ENCODE measurements at regions not wholly inside any gene's neighbourhood (a gene's known extent, or its start where the extent isn't known, plus 50 kb on each side); places are given as distances from the start of the nearest gene placed in this dataset.

DNA sequence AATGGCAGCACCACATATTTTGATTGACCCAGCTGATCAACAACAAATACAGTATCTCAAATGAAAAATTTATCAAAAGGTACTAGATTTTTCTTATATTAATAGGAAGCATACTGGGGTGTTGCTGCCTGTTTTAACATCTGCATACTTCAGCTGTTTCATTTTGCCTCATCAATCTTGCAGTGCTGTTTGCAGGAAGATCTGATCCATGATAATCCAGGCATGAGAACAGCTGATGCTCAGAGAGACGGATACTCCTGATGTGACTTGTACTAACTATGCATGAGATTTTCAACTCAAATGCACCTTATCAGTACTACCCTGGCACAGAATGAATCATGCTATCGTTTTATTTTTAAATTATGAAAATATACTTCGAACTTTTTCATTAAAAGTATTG is 2136.8 kb downstream of the PCDH9 start:
- in situ Hi-C loops (cut with MboI; ENCODE audit: low pct_unique_long_range_greater_than_20kb, low sequenced_read_pairs), result no loop called here
- no peak for DNase-seq

DNA sequence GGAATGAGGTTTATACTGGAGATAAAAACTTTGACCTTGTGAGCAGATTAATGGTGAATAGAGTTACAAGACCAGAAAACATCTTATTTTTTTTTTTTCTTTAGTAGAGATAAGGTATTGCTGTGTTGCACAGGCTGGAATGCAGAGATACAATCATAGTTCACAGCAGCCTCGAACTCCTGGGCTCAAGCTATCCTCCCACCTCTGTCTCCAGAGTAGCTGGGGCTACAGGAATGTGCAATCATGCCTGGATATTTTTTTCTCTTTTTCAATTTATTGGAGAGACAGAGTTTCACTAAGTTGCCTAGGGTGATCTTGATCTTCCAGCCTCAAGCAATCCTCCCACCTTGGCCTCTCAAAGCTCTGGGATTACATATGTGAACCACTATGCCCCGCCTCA is 2139.1 kb downstream of the PCDH9 start:
- no peak for DNase-seq
- in situ Hi-C loops (cut with MboI; ENCODE audit: low pct_unique_long_range_greater_than_20kb, low sequenced_read_pairs), result no loop called here

DNA sequence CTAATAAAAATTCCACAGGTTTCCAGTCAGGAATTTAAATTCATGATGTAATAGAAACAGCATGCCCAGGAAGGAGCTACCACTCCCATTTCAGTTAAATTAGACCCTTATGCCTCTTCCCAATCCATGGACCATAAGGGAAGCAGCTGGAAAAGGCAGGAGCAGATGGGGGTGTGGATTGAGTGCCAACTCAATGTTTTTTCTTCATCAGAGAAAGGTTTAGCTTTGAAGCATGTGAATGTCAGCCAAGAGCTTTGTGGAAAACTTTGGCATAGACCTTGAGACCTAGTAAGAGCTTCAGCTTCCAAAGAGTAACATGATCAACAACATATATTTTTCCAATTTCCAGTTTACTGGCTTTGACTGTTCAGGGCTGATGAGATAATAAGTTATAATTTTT is 2139.9 kb downstream of the PCDH9 start:
- in situ Hi-C loops (cut with MboI; ENCODE audit: low pct_unique_long_range_greater_than_20kb, low sequenced_read_pairs), result no loop called here
- DNase-seq, result no peak

DNA sequence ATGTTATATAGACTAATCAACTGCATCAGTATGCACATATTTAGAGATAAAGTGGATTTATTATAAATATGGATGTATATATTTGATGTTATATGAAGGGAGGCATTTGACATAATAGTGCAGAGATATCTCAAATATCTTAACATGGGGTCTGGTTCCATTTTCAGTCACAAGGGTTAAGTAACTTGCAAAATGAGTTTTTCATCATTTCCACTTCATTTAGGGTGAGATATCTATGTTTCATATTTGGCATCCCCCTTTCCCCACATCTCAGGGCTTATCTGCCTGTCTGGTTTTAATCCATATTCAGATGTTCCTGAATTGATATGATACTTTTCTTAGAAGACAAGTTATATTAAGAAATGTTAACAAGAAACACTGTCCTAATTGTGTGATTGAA is 2141.2 kb downstream of the PCDH9 start:
- no peak for DNase-seq
- in situ Hi-C loops (cut with MboI; ENCODE audit: low pct_unique_long_range_greater_than_20kb, low sequenced_read_pairs), result no loop called here

DNA sequence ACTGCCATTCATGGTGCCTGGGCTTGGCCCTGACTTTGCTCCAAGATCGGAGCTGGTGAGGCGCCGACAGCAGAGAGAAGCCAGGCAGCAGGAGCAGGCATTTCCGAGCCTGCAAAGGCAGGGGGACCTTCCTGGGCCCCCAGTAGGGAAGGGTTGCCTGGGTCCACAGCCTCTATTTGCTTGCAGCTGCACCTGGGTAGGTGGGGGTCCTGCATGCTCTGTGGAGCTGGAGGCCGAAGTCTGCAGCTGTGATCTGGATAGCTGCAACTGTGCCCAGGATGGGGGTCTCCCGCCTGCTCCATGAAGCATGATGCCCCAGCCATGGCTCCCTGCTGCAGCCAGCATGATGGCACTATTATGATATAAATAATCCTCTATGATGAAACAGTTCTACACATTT is 2144.2 kb downstream of the PCDH9 start:
- in situ Hi-C loops (cut with MboI; ENCODE audit: low pct_unique_long_range_greater_than_20kb, low sequenced_read_pairs), result no loop called here

DNA sequence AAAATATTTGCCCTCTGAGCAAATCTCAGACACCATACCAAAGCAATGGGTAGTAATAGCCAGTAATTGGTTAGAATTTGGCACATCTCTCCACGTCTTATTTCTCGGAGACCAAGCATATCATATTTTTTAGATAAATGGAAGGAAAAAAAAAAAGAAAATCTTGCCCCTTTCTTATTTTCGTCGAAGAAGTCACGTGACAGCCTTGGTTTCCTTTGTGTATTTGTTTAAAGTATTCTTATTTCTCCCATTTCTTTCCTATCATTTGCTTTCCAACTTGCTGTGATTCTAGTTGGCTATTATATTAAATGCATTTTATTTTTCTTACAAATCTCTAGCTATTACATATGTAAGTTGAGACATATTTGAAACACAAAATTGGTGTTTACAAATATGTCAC is 2155.9 kb downstream of the PCDH9 start:
- in situ Hi-C loops (cut with MboI; ENCODE audit: low pct_unique_long_range_greater_than_20kb, low sequenced_read_pairs), result no loop called here
- no peak for DNase-seq

More for the DNA sequence above, 2144.2 kb downstream of the PCDH9 start:
- DNase-seq, result no peak

DNA sequence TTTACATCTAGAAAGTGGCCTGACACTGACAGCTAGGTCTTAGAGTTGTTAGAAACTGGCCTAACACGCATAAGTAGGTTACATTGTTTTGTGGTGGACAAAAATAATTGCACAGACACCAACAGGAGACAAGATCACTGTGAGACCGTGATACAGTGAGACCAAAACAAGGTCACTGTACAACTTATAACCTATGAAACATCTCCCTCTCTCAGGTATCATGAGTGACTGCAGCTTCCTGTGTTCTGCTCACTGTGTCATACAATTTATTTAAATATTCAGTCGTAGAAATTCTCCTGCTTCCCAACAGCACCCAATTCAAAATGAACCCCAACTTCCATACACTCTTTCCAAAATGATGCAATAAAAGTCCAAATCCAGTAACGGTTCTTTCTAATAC is 2165.2 kb downstream of the PCDH9 start:
- in situ Hi-C loops (cut with MboI; ENCODE audit: low pct_unique_long_range_greater_than_20kb, low sequenced_read_pairs), result no loop called here
- no peak for DNase-seq

DNA sequence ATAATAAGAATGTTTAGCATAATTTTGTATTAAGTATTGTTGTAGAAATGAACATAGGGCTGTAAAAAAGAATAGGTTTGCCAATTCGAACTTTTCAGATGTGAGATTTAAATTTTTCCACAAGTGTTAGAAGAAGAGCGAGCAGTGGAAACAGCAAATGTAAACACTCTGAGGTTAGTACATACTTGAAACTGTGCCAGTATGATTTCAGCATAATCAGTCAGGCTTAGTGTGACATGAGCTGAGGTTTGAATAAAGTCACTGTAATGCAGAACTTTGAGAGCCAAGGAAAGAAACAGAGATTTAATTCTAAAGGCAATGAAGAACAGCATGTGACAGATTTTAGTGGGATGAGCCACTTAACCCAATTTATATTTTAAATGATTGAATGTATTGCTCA is 2166.4 kb downstream of the PCDH9 start:
- DNase-seq, result no peak
- in situ Hi-C loops (cut with MboI; ENCODE audit: low pct_unique_long_range_greater_than_20kb, low sequenced_read_pairs), result no loop called here

DNA sequence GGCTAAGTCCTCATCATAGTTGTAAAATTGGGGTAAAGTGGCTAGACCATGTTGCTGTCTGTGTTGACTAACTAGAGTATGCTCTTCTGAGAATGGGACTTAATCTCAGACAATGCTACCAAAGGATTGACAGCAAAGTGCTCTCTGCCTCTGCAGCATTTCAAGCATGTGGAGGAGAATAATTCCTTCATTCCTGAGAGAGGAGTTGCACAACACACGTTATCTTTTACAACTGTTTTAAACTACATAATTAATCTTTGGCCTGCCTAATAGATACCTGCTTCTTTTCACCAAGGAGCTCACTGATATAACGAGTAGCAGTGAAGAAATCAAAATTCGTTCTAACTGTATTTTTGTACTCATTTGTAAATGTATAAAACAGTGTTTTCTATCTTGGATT is 2172.2 kb downstream of the PCDH9 start:
- in situ Hi-C loops (cut with MboI; ENCODE audit: low pct_unique_long_range_greater_than_20kb, low sequenced_read_pairs), result no loop called here
- DNase-seq, result no peak

DNA sequence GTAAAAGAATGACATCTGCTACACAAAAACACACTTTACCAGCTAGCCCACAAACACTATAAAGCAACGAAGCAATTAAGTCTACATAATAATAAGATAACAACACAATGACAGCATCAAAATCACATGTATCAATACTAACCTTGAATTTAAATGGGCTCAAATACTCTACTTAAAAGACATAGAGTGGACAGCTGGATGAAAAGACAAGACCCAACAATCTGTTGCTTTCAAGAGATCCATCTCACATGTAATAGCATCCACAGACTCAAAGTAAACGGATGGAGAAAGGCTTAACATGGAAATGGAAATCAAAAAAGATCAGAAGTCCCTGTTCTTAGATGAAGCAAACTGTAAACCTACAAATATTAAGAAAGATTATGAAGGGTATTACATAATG is 2175.9 kb downstream of the PCDH9 start:
- in situ Hi-C loops (cut with MboI; ENCODE audit: low pct_unique_long_range_greater_than_20kb, low sequenced_read_pairs), result no loop called here
- no peak for DNase-seq

DNA sequence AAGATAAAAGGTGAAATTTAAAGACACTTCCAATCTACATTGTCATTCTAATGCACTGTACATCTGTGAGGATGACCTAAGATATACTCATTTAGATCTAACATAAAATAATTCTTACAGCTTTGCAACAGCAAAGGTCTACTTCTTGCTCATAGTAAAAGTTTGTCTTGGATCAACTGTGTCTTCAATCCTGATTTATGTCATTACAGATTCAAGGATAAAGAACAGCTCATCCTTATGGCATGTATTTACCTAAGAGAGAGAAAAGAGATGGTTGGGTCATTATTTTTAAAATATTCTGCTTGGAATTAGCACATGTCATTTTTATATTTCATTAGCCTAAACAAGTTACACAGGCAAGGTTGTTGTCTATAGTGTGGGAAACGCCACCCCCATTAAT is 2193.1 kb downstream of the PCDH9 start:
- in situ Hi-C loops (cut with MboI; ENCODE audit: low pct_unique_long_range_greater_than_20kb, low sequenced_read_pairs), result no loop called here
- DNase-seq, result no peak

DNA sequence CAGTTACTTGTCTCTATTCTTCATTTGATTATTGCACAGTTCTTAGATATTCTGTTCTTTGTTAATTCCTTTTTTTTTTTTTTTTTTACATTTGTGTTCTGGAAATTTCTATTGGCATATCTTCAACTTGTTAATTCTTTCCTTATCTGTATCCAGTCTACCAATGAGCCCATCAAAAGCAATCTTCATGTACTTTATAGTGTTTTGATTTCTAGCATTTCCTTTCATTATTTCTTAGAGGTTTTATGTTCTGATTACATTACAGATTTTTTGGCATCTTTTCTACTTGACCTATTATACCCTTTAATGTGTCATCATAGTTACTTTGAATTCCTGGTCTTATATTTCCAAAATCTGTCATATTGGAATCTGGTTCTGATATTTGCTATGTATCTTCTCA is 2194.8 kb downstream of the PCDH9 start:
- in situ Hi-C loops (cut with MboI; ENCODE audit: low pct_unique_long_range_greater_than_20kb, low sequenced_read_pairs), result no loop called here
- DNase-seq, result no peak

DNA sequence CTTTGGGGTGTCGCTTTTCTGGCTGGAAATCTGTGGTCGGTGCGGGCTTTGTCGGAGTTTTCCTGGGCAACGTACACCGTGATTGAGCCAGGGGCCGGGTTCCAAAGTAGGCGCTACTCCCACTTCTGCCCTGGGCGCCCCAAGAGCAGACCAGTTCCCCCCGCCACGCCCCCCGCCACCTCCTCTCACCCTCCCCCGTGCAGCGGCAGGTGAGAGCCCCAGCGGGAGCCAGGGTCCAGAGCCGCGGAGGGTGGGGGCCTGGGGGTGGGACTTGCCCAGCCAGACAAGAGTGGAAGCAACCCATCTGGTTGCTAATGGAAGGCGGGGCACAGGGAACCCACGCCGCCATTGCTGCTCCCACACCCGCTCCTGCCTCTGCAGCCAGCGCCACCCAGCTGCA is 2195.9 kb downstream of the PCDH9 start:
- in situ Hi-C loops (cut with MboI; ENCODE audit: low pct_unique_long_range_greater_than_20kb, low sequenced_read_pairs), result no loop called here
- DNase-seq, result no peak

DNA sequence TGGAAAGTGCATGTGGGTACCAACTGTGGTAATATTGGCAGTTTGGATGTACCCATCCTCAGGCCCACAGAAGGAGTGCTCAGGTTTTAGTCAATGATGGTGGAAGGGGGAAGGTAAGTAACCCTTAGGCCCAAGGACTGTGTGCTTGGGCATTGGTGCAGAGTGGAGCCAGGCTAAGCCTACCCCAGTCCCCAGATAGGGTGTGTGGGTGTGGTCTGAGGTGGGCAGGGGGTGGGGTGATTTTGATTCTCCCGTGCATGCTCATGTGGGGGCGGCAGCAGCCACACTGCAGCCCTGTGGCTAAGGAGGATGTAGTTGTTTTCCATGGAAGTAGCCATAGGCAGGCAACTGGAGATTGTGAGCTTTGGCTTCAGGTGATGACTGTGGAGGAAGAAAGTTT is 2197.3 kb downstream of the PCDH9 start:
- in situ Hi-C loops (cut with MboI; ENCODE audit: low pct_unique_long_range_greater_than_20kb, low sequenced_read_pairs), result no loop called here
- DNase-seq, result no peak

DNA sequence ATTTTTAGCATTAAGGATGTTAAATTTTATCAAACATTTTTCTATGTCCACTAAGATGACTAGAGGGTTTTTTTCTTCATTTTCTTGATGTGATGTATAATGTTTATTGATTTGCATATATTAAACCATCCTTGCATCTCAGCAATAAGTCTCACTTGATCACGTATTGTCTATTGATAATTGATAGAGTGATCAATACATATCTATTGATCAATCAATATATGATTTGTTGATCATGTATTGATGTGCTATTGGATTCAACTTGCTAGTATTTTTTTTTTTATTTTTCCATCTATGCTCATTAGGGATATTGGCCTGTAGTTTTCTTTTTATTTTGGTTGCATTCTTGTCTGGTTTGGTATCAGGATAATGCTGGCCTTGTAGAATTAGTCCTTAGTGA is 2202.0 kb downstream of the PCDH9 start:
- no peak for DNase-seq
- in situ Hi-C loops (cut with MboI; ENCODE audit: low pct_unique_long_range_greater_than_20kb, low sequenced_read_pairs), result no loop called here

DNA sequence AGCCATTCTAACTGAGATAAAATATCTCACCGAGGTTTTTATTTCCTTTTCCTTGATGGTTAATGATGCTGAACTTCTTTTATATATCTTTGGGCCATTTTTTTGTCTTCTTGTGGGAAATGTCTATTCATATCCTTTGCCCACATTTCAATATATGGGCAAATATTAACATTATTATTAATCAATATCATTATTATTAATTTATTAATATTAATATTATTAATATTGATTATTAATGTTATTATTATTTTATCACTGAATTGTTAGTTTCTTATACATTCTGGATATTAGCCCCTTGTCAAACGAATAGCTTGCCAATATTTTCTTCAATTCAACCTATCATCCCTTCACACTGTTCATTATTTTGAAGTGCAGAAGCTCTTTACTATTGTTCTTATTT is 2203.6 kb downstream of the PCDH9 start:
- in situ Hi-C loops (cut with MboI; ENCODE audit: low pct_unique_long_range_greater_than_20kb, low sequenced_read_pairs), result no loop called here

DNA sequence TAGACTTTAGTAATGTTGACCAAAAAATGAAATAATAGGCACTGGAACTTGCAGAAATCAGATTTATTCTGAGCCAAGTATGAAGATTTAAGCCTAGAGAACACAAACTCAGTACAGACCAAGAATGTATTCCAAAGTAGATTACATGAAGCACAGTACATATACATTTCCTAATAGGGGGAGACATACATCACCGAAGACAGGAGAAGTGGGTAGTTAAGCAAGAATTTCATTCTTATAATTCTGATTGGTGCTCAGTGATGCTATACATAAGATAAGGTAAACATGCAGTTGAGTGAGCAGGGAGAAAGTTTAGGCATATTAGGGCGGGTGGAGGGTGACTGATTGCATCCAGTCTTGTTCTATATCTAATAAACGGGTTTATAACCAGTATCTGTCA is 2218.8 kb downstream of the PCDH9 start:
- in situ Hi-C loops (cut with MboI; ENCODE audit: low pct_unique_long_range_greater_than_20kb, low sequenced_read_pairs), result no loop called here
- DNase-seq, result no peak

More for the DNA sequence above, 2203.6 kb downstream of the PCDH9 start:
- no peak for DNase-seq

DNA sequence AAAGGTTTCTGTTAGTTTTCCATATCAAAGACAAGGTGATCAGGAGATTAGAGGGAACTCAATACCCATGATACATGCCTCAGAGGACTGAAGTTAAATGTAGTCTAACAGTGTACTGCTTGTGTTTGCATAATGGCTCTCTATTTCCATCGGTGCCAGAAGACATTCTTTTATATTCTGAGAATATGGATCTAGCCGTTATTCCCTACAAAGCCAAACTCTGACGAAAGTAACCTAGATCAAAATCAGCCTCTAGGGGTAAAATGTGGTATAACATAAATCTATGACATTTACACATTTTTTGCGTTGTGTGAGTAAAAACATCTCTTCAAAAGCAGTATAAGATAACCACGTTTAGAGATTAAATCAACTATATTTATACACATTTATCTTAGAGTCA is 2232.7 kb downstream of the PCDH9 start:
- in situ Hi-C loops (cut with MboI; ENCODE audit: low pct_unique_long_range_greater_than_20kb, low sequenced_read_pairs), result no loop called here
- no peak for DNase-seq

DNA sequence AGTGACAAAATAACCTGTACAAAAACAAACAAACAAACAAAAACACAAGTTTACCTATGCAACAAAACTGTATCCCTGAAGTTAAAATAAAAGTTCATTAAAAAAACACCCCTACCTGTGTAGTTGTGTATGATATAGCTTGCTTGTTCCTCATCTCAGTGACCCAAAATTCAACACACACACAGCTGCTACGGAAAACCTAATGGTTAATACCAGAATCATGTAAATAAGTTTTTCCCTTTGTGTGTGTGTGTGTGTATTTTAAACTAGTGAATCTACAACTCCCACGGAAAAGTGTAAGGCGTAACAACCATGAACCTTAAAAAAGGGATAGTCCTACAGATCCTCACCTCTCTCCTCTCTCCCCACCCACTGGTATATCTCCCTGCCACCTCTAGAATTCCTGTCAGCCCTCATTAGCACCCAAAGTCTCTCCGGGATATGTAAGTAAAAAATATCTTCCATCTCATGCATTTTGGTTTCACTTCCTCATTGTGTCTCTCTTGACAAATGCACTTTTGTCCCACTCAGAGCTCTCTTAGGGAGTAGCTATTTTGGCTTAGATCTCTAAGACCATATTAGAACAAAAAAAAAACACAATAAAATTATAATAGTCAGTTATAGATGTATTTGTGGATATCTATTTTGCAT is 2236.5 kb downstream of the PCDH9 start:
- DNase-seq, result peak; percentile 20
- in situ Hi-C loops (cut with MboI; ENCODE audit: low pct_unique_long_range_greater_than_20kb, low sequenced_read_pairs), result no loop called here

DNA sequence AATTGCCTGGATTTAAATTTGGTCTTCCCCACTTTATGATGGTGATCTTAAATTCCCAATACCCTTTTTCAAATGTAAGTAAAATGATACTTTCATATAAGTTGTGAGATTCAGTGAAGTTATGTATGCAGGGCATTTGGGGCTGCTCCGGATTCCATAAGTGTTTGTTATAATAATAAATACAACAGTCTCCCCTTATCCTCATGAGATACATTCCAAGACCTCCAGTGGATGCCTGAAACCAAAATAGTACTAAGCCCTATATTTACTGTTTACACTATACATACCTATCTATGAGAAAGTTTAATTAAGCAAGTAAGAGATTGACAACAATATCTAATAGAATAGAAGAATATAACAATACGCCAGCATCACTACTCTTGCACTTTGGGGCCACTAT is 2237.8 kb downstream of the PCDH9 start:
- no peak for DNase-seq
- in situ Hi-C loops (cut with MboI; ENCODE audit: low pct_unique_long_range_greater_than_20kb, low sequenced_read_pairs), result no loop called here

DNA sequence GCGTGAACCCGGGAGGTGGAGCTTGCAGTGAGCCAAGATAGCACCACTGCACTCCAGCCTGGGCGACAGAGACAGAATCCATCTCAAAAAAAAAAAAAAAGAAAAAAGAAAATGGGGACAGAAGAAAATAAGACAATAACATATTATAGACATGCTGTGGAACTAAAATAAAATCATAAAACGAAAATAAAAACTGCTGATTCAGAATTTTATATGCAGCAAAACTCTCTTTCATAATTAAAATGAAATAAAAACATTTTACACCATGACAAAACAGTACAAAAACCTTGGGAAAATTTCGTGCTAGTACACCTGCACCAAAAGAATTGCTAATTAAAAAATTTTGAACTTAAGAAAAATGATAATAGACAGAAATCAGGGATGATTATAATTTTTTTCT is 2245.1 kb downstream of the PCDH9 start:
- in situ Hi-C loops (cut with MboI; ENCODE audit: low pct_unique_long_range_greater_than_20kb, low sequenced_read_pairs), result no loop called here
- no peak for DNase-seq

DNA sequence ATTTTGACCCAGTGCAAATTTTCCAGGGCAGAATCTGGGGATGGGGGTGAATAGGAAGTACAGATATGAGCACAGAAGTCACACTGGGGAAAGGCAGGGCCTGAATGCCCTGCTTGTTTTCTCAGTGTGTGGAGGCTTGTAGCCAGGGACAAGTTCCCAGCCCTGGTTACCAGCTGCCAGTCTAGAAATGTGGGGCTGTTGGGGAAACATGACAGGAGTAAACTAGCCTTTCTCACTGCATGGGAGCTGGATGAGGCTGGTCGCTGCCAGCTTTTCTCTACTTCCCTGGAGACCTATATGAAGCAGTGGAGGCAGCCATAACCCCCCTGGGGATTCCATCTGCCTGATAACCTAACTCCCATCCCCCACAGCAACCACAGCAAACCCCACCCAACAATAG is 2267.7 kb downstream of the PCDH9 start:
- in situ Hi-C loops (cut with MboI; ENCODE audit: low pct_unique_long_range_greater_than_20kb, low sequenced_read_pairs), result no loop called here
- DNase-seq, result no peak

All from KBM-7 (cell line).